Femur (tissue), 1 donor: ENCODE measurements at regions not wholly inside any gene's neighbourhood (a gene's known extent, or its start where the extent isn't known, plus 50 kb on each side); places are given as distances from the start of the nearest gene placed in this dataset.
A peak's percentile ranks its signal among the peaks of the same experiment; 100 is the strongest.

ENCODE experiments used
- DNase-seq: peaks from one replicate; pipeline ENCODE4 v3.0.0-alpha.2; 2017

- no peak for DNase-seq
Observed at GRCh38 chr5:86786955-86787354, 169.2 kb downstream of the COX7C start.

DNA sequence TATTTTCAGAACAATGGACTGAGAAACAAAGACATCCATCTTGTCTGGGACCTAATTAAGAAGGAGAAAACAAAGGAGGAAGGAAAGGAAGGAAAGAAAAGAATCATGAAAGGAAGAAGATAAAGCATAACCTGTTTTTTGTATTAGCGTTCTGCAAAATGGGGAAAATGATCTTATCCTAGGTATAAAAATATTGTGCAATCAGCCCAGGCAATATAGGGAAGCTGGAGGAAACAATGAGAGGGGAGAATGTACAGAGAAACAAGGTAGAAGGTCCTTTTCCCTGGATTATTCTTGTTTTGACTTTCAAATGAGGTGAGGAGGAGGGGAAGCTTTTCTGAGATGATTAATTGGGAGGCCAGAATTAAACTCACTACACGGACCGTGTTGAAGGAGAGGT is 177.9 kb downstream of the COX7C start:
- DNase-seq, result no peak

DNA sequence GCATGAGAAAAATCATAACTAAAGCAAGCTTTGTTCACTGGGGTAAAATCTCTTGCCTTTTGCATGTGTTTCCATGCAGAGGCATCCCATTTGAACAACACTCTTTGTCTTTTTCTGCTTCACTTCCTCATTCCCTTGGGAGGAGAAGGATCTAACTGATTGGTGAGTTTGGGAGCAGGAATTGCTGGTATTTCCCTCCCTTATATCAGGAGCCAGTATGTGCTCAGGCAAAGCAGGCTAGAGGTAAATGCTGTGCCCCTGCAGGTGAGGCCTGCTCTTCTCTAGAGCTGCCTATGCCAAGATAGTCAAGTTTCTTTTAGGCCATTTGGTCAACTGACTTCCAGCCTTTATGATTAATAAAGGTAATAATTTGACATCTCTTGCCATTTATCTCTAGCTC is 179.9 kb downstream of the COX7C start:
- DNase-seq, result no peak

DNA sequence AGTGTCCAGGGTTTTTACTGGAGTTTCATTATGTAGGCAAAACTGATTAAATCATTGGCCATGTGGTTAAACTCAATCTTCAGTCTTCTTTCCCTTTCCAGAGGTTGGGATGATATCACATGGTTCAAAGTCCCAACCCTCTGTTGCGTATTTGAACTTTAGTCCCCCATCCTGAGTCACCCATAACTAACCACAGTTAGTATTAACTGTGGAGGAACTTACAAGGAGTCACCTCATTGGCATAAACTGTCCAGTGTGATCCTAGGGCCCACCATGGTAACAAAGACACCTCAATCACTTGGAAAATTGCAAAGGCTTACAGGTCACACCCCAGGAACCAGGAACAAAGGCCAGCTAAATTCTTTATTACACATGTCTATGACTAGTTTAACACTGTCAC is 188.5 kb downstream of the COX7C start:
- no peak for DNase-seq

DNA sequence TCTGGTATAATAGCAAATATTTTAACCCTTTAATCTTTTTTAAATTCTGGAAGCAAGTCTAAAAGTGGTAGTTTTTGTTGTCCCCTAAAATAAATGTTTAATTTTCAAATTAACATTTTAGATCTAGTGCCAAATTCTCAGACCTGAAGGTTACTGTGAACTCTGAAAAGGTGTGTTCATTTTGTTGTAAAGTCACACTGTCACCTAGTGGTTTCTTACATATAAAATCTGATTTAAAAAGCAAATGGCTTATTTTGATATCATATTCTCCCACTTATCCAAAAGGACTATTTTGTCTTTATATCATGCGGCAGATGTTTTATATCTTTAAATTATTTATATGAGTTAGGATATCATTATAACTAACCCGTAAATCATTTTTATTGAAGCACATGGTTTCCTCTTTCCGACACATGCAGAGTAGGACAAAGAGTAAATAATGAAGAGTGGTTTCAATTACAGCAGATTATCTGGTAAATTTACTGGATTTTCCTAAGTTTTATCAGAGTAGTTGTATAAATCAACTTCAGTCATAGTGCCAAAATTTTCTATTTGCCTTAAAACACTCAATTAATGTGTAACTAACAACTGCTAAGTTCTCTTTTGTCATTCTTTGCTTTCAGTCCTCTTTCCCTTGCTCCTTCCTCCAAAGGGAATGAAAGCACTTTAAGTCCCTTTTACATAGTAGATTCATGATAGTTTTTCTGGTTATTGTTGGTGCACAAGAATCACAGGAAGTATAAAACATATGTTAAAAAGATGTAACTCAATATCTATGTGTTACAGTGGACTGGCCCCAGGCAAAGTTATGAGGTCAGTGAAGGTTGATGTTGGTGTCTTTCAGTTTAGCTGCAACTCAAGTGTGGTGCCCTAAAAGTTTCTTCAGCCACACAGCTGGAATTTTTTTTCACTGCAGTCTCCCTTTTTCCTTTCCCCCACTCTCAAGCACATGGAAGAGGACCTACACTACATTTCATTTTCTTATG is 189.6 kb downstream of the COX7C start:
- DNase-seq, result no peak

DNA sequence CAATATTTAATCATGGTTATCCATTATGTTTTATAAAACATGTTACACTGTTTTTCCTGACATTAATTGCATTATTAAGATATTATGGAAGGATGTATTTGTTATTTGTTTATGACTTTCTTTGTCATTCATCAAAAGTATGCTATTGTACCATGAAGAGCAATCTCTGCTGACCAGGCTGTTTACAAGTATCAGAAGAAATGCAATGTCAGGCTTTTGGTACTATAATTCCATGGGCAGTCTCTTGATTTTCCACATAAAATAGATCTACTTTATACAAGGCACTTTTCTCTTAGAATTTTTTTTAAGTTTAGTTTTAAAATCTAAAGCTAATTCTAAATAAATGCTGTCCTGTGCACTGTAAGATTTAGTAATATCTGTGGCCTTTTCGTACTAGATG is 196.6 kb downstream of the COX7C start:
- DNase-seq, result no peak

GRCh38 chr5:86814907-86815306 is 197.2 kb downstream of the COX7C start:
- DNase-seq, result no peak

DNA sequence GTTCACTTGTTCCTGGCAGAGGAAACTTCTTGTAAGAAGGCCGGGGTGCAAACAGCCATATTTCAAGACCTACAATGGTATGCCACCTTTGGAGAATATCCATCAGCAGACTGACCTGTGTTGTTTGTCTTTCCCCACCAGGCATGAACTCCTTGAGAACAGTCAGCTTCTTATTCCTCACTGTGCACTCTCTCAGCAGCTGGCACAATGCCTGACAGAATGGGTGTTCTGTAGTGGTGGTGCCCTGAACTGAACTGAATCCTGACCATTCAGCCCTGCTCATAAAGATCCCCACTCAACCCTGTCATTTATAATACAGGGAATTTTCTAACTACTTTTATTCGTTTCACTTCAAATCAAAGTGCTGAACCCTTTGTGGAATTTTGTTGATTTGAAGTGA is 206.9 kb downstream of the COX7C start:
- no peak for DNase-seq

- no peak for DNase-seq
Observed at GRCh38 chr5:86831128-86831527, 213.4 kb downstream of the COX7C start.

DNA sequence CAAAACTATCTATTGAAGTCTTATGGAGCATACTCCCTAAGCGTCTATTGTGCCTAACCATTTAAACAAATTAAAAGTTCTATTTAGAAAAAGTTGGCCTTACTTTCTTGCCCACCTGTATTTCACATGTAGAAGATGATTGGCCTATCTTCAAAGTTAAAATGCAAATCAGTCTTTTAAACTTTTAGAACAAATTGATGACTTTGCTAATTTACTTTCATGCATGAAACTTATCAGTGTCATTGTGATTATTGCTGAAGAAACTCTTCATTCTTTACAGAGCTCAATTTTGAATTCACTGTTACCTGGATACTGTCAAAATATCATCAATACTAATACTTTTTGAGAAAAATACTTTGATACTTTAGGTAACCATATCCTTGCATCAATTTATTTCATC is 216.1 kb downstream of the COX7C start:
- DNase-seq, result no peak

DNA sequence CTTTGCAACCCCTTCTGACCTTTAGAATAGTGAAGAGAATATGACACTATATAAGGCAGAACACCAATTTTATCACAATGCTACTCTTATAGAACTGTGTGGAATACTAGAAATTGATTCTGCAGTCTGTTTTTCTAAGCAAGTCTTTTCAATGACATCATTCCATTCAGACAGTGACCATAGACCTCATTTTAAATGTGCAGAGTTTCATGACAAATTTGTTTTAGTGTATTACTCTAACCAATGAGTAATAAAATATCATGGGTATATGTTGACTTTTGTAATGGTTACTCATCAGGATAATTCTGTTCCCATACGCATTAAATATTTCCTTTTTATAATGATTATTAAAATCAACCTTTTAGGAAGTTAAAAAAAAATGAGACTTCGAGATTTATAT is 219.9 kb downstream of the COX7C start:
- DNase-seq, result no peak

DNA sequence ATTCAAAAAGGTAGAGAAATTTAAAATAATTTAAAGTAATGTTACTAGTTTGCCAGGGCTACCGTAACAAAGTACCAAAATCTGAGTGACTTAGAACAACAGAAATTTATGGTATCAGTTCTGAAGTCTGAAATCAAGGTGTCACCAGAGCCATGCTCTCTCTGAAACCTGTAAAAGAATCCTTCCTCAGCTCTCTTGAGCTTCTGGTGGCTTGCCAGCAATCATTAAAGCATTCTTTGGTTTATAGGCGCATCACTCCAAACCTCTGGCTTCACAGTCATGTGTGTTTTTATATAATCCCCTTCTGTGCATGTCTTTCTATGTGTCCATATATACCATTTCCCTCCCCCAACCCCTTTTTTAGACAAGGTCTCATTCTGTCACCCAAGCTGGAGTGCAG is 220.3 kb downstream of the COX7C start:
- no peak for DNase-seq

- no peak for DNase-seq
Observed at GRCh38 chr5:86841000-86841644, 223.4 kb downstream of the COX7C start.

DNA sequence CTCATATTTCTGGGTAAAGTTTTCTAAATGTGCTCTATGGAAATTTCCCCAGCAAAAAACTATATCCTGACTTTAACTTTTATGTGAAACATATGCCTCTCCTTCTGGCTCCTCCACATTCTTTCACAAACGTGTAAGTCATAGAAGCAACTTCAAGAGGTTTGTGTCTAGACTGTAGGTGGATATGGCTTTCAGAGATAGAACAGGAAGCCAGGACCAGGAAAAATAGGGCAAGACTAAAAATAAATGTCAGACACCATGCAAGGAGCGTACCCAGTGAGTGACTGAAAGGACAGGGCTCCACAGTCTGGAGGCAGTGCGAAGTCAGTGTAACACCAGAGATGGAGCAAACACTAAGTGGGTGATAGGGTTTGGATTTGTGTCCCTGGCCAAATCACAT is 240.7 kb downstream of the COX7C start:
- DNase-seq, result no peak

DNA sequence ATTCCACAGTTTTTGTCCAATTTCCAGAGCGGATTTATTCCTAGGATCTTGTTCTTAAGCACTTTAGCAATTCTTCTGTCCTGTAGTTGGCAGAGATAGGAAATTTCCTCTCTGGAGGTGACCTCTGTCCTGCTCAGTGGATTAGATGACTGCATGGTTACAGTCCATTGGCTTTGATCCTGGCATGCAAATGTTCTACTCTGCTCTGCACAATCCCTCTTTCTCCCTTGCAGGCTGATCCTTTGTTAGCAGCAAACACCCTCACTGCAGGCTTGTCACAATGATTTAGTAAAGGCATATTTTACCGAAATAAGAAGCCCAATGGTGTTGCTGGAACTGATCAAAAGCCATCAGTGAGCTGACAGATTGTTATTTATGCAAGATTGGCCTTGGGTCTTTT is 243.8 kb downstream of the COX7C start:
- no peak for DNase-seq

GRCh38 chr5:86862093-86862492 is 244.4 kb downstream of the COX7C start:
- DNase-seq, result no peak

GRCh38 chr5:86864051-86864450 is 246.3 kb downstream of the COX7C start:
- peak; percentile 55 for DNase-seq

- no peak for DNase-seq
Observed at GRCh38 chr5:86865256-86865785, 247.6 kb downstream of the COX7C start.

GRCh38 chr5:86866036-86866435 is 248.3 kb downstream of the COX7C start:
- DNase-seq, result no peak

GRCh38 chr5:86869268-86869667 is 251.5 kb downstream of the COX7C start:
- DNase-seq, result no peak

DNA sequence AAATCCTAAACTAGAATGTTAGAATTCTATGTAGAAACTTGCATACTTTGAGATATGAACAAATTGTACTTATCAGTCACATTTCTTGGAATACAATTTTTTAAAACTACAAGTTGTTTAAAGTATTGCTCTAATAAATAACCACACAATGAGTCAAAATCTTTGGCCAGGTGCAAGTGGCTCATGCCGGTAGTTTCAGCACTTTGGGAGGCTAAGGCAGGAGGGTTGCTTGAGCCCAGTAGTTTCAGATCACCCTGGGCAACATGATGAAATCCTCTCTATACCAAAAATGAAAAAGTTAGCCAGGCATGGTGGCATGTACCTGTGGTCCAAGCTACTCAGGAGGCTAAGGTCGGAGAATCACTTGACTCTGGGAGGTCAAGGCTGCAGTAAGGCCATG is 257.8 kb downstream of the COX7C start:
- DNase-seq, result no peak

- no peak for DNase-seq
Observed at GRCh38 chr5:86878250-86878649, 260.5 kb downstream of the COX7C start.

DNA sequence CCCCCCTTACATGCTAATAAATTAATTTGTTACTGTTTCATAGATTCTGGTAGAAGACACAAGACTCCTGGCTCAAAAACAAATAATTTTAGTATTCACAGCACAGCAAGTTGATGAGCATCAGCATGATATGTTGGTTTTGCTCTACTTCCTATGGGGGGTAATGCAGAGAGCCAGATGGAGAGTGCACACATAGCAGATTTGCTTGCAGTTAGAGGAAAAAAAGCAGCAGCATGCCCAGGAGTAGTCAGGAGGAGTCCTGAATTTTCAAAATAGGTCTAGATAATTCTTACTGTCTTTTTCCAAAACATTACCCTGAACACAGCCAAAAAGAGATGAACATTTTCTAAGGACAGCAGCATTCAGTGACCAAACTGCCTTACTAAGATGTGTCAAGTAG is 261.3 kb downstream of the COX7C start:
- no peak for DNase-seq

- DNase-seq, result no peak
Observed at GRCh38 chr5:86880344-86880743, 262.6 kb downstream of the COX7C start.
